Activated CD8-positive, alpha-beta T cell treated with anti-CD3 and anti-CD28 coated beads for 36 hours (primary cell): ENCODE measurements at regions not wholly inside any gene's neighbourhood (a gene's known extent, or its start where the extent isn't known, plus 50 kb on each side); places are given as distances from the start of the nearest gene placed in this dataset.

Source experiments
- ATAC-seq: fragments of 200-7000 bp; cut with Tn5 transposase; one replicate; pipeline ENCODE4 v1.10.0; 2021; ENCODE audit warnings: mild to moderate bottlenecking, moderate library complexity
- CTCF ChIA-PET: fragments of 350-600 bp; sonication (Branson Sonifier 250); formaldehyde crosslinking; loops from one replicate; lab custom pipeline; 2021; ENCODE audit warnings: antibody characterized with exemption; lab: Charles Lee
- POLR2A ChIA-PET: fragments of 350-600 bp; sonication (Branson Sonifier 250); formaldehyde crosslinking; loops from one replicate; lab custom pipeline; 2021; ENCODE audit warnings: antibody characterized with exemption; lab: Charles Lee
- DNase-seq: peaks from one replicate; pipeline ENCODE4 v3.0.0-alpha.2; 2020
- H3K27ac Mint-ChIP-seq: one replicate; pipeline ENCODE4 v1.8.0; 2021; ENCODE audit warnings: mild to moderate bottlenecking, mixed read lengths
- H3K27me3 Mint-ChIP-seq: one replicate; pipeline ENCODE4 v1.8.0; 2021; ENCODE audit warnings: mixed read lengths
- H3K36me3 Mint-ChIP-seq: one replicate; pipeline ENCODE4 v1.8.0; 2021; ENCODE audit warnings: low read depth, mixed read lengths
- H3K4me1 Mint-ChIP-seq: one replicate; pipeline ENCODE4 v1.8.0; 2021; ENCODE audit warnings: low read depth, mixed read lengths
- H3K4me3 Mint-ChIP-seq: one replicate; pipeline ENCODE4 v1.8.0; 2021; ENCODE audit warnings: mild to moderate bottlenecking, moderate library complexity, mixed read lengths
- H3K9me3 Mint-ChIP-seq: one replicate; pipeline ENCODE4 v1.8.0; 2021; ENCODE audit warnings: mixed read lengths
- intact Hi-C: fragments of 100-400 bp; cut with micrococcal nuclease; formaldehyde crosslinking; loops from one replicate; pipeline ENCODE4 v1.10.0; 2022
- TF ChIP-seq, protein P1 (sequence below): fragments of 200-600 bp; IDR thresholded peaks from one replicate; pipeline ENCODE4 v1.8.0; 2022; ENCODE audit warnings: antibody characterized with exemption, mild to moderate bottlenecking

DNA sequence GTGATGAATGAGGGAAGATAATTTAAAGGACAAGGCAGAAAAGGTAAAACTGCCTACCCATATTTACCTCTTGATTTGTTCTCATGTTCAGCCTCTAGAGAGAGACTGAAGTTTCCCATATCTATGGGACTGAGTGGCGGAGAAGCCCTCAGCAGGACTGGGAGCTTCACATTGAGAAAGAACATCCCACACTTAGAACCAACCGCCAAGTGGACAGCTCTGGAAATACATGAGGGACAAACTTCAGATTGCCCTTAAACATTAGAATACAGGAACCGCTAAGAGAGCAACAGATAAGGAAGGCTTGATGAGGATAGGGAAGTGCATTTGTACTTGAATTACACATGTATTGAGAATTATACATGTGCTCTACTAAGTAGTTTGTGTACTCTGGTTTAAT is 316.0 kb upstream of the MIR17HG start:
- ATAC-seq (no peak), DNase-seq (no peak)
- intact Hi-C loops = no loop called here
- POLR2A ChIA-PET = no interaction called here
- Mint-ChIP-seq H3K4me1 (no peaks in the 10 kb centered on the region), H3K9me3 (no peaks in the 10 kb centered on the region), H3K27me3 (peaks cover 2% of the 10 kb centered on the region), H3K27ac (no peak overlapping the region), H3K4me3 (no peak overlapping the region), H3K36me3 (no peaks in the 10 kb centered on the region)
- CTCF ChIA-PET = no interaction called here
- TF ChIP-seq, protein P1, sequence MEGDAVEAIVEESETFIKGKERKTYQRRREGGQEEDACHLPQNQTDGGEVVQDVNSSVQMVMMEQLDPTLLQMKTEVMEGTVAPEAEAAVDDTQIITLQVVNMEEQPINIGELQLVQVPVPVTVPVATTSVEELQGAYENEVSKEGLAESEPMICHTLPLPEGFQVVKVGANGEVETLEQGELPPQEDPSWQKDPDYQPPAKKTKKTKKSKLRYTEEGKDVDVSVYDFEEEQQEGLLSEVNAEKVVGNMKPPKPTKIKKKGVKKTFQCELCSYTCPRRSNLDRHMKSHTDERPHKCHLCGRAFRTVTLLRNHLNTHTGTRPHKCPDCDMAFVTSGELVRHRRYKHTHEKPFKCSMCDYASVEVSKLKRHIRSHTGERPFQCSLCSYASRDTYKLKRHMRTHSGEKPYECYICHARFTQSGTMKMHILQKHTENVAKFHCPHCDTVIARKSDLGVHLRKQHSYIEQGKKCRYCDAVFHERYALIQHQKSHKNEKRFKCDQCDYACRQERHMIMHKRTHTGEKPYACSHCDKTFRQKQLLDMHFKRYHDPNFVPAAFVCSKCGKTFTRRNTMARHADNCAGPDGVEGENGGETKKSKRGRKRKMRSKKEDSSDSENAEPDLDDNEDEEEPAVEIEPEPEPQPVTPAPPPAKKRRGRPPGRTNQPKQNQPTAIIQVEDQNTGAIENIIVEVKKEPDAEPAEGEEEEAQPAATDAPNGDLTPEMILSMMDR = no peak

- H3K27ac Mint-ChIP-seq = no peak overlapping the region
- TF ChIP-seq, protein P1 = no peak
- ChIA-PET CTCF (no interaction called here), POLR2A (no interaction called here)
- H3K36me3 Mint-ChIP-seq = no peaks in the 10 kb centered on the region
- H3K9me3 Mint-ChIP-seq = no peaks in the 10 kb centered on the region
- H3K4me3 Mint-ChIP-seq = no peak overlapping the region
- H3K27me3 Mint-ChIP-seq = peaks cover 2% of the 10 kb centered on the region
- no peak for ATAC-seq
- intact Hi-C loops = no loop called here
- no peaks in the 10 kb centered on the region for H3K4me1 Mint-ChIP-seq
- no peak for DNase-seq
These were observed 315.4 kb upstream of the MIR17HG start for GRCh38 chr13:91032104-91032503.

DNA sequence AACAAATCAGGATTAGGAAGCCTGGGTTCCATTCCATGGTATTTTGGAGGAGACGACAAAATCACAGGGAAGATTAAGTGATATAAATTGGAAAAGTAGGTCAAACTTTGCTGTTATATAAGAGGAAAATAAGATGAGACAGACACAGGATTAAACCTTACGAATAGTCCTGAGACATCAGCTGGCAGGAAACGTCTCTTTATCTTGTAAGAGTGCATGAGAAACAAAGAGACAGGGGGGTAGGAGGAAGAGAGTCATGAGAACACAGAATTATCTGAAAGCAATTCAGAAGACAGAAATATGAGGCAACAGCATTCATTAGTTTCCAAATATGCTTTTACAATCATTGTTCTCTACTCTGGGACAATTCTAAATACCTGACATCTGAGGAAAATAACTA is 310.6 kb upstream of the MIR17HG start:
- peaks cover 2% of the 10 kb centered on the region for H3K27me3 Mint-ChIP-seq
- TF ChIP-seq, protein P1 = no peak
- no peaks in the 10 kb centered on the region for H3K9me3 Mint-ChIP-seq
- H3K36me3 Mint-ChIP-seq = no peaks in the 10 kb centered on the region
- no peak for ATAC-seq
- no peak overlapping the region for H3K27ac Mint-ChIP-seq
- ChIA-PET CTCF (no interaction called here), POLR2A (no interaction called here)
- no peak for DNase-seq
- no peaks in the 10 kb centered on the region for H3K4me1 Mint-ChIP-seq
- intact Hi-C loops = no loop called here
- H3K4me3 Mint-ChIP-seq = no peak overlapping the region

DNA sequence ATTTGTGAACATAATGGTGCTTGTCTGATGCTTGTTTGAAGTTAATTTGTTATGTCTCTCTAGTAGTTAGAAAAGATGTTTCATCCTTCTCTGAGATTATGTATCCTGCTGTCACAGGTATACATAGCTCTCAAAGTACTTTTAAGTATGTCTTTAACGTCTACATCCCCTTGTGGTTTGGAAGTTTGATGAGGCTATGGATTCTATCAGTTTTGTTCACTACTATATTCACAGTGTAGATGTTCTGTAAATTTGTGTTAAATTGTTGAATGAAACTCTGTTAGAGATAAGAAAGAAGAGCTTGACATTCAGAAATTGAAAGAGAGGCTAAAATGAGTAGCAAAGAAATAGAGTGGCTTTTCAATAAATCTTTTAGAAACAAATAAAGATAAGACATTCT is 304.6 kb upstream of the MIR17HG start:
- H3K9me3 Mint-ChIP-seq = no peaks in the 10 kb centered on the region
- H3K27ac Mint-ChIP-seq = no peak overlapping the region
- ATAC-seq (no peak), DNase-seq (no peak)
- H3K36me3 Mint-ChIP-seq = no peaks in the 10 kb centered on the region
- no peaks in the 10 kb centered on the region for H3K4me1 Mint-ChIP-seq
- CTCF ChIA-PET = no interaction called here
- POLR2A ChIA-PET = no interaction called here
- no peaks in the 10 kb centered on the region for H3K27me3 Mint-ChIP-seq
- TF ChIP-seq, protein P1 = no peak
- intact Hi-C loops = no loop called here
- no peak overlapping the region for H3K4me3 Mint-ChIP-seq

GRCh38 chr13:91045351-91046034 is 302.0 kb upstream of the MIR17HG start:
- ChIA-PET POLR2A (no interaction called here), CTCF (no interaction called here)
- Mint-ChIP-seq H3K4me3 (no peak overlapping the region), H3K27me3 (no peaks in the 10 kb centered on the region), H3K36me3 (no peaks in the 10 kb centered on the region), H3K4me1 (no peaks in the 10 kb centered on the region), H3K9me3 (peaks cover 3% of the 10 kb centered on the region), H3K27ac (no peak overlapping the region)
- DNase-seq (no peak), ATAC-seq (no peak)
- TF ChIP-seq, protein P1 = no peak
- intact Hi-C loops = no loop called here
